ENCODE measurements at regions not wholly inside any gene's neighbourhood (a gene's known extent, or its start where the extent isn't known, plus 50 kb on each side); places are given as distances from the start of the nearest gene placed in this dataset.

GRCh38 chr6:141452354-141452686, 680.4 kb upstream of the GJE1 start:
- no peak overlapping the region for H3K4me2 ChIP-seq (ENCODE audit: low read depth, low read length)
- no peaks in the 10 kb centered on the region for H3K36me3 ChIP-seq (replicated peaks; ENCODE audit: insufficient read depth, low read length)

GRCh38 chr6:141451511-141452353, 681.0 kb upstream of the GJE1 start:
- H3K9ac ChIP-seq (ENCODE audit: low read length): no peak overlapping the region
- no peaks in the 10 kb centered on the region for H3F3A ChIP-seq (ENCODE audit: insufficient read depth, low read length)
- no peaks in the 10 kb centered on the region for H3K36me3 ChIP-seq (replicated peaks; ENCODE audit: insufficient read depth, low read length)
- no peaks in the 10 kb centered on the region for H3K9me3 ChIP-seq (replicated peaks; ENCODE audit: insufficient read depth, low read length)
- H3K9me2 ChIP-seq (replicated peaks; ENCODE audit: insufficient read depth, low read length): no peaks in the 10 kb centered on the region
- no peak overlapping the region for H3K4me2 ChIP-seq (ENCODE audit: low read depth, low read length)
- no peak overlapping the region for H3K4me3 ChIP-seq (ENCODE audit: low read length)
- H3K4me1 ChIP-seq (ENCODE audit: low read length): no peaks in the 10 kb centered on the region
- no peak overlapping the region for H2AFZ ChIP-seq (ENCODE audit: low read length)
- H4K20me1 ChIP-seq (ENCODE audit: insufficient read depth, low read length): no peaks in the 10 kb centered on the region
- TF ChIP-seq EZH2 (optimal IDR thresholded peaks at IDR 0.05; ENCODE audit: low read depth, low read length): no peak
- TF ChIP-seq CTCF (IDR thresholded peaks at IDR 0.05; ENCODE audit: low read length): no peak
- TF ChIP-seq EZH2phosphoT487 (IDR thresholded peaks at IDR 0.05; ENCODE audit: low read length): no peak
- no peaks in the 10 kb centered on the region for H3K79me2 ChIP-seq (ENCODE audit: low read length)
- no peak for DNase-seq
- H3K27ac ChIP-seq (ENCODE audit: low read length): no peak overlapping the region
- H3K27me3 ChIP-seq (replicated peaks; ENCODE audit: insufficient read depth, low read length): no peaks in the 10 kb centered on the region

More at GRCh38 chr6:141452354-141452686, 680.4 kb upstream of the GJE1 start:
- Histone ChIP-seq H2AFZ (ENCODE audit: low read length) (no peak overlapping the region), H3K27ac (ENCODE audit: low read length) (no peak overlapping the region), H3K27me3 (replicated peaks; ENCODE audit: insufficient read depth, low read length) (no peaks in the 10 kb centered on the region), H3K4me1 (ENCODE audit: low read length) (no peaks in the 10 kb centered on the region), H3K9ac (ENCODE audit: low read length) (no peak overlapping the region), H3K9me2 (replicated peaks; ENCODE audit: insufficient read depth, low read length) (no peaks in the 10 kb centered on the region), H3K9me3 (replicated peaks; ENCODE audit: insufficient read depth, low read length) (no peaks in the 10 kb centered on the region), H3F3A (ENCODE audit: insufficient read depth, low read length) (no peaks in the 10 kb centered on the region), H3K79me2 (ENCODE audit: low read length) (no peaks in the 10 kb centered on the region), H4K20me1 (ENCODE audit: insufficient read depth, low read length) (no peaks in the 10 kb centered on the region), H3K4me3 (ENCODE audit: low read length) (no peak overlapping the region)
- DNase-seq: no peak
- TF ChIP-seq EZH2 (optimal IDR thresholded peaks at IDR 0.05; ENCODE audit: low read depth, low read length): no peak
- no peak for TF ChIP-seq CTCF (IDR thresholded peaks at IDR 0.05; ENCODE audit: low read length)

GRCh38 chr6:141451181-141451510, 681.6 kb upstream of the GJE1 start:
- H3K27me3 ChIP-seq (replicated peaks; ENCODE audit: insufficient read depth, low read length): no peaks in the 10 kb centered on the region
- no peak overlapping the region for H3K4me3 ChIP-seq (ENCODE audit: low read length)
- H3K36me3 ChIP-seq (replicated peaks; ENCODE audit: insufficient read depth, low read length): no peaks in the 10 kb centered on the region
- H3K9me2 ChIP-seq (replicated peaks; ENCODE audit: insufficient read depth, low read length): no peaks in the 10 kb centered on the region
- no peaks in the 10 kb centered on the region for H3K9me3 ChIP-seq (replicated peaks; ENCODE audit: insufficient read depth, low read length)
- H3K4me2 ChIP-seq (ENCODE audit: low read depth, low read length): no peak overlapping the region
- no peak overlapping the region for H3K27ac ChIP-seq (ENCODE audit: low read length)
- no peaks in the 10 kb centered on the region for H3F3A ChIP-seq (ENCODE audit: insufficient read depth, low read length)
- no peaks in the 10 kb centered on the region for H4K20me1 ChIP-seq (ENCODE audit: insufficient read depth, low read length)
- no peak overlapping the region for H2AFZ ChIP-seq (ENCODE audit: low read length)
- no peak for DNase-seq
- no peak overlapping the region for H3K9ac ChIP-seq (ENCODE audit: low read length)
- H3K79me2 ChIP-seq (ENCODE audit: low read length): no peaks in the 10 kb centered on the region
- H3K4me1 ChIP-seq (ENCODE audit: low read length): no peaks in the 10 kb centered on the region
- no peak for TF ChIP-seq CTCF (IDR thresholded peaks at IDR 0.05; ENCODE audit: low read length)
- no peak for TF ChIP-seq EZH2phosphoT487 (IDR thresholded peaks at IDR 0.05; ENCODE audit: low read length)
- TF ChIP-seq EZH2 (optimal IDR thresholded peaks at IDR 0.05; ENCODE audit: low read depth, low read length): no peak
